ENCODE measurements at regions not wholly inside any gene's neighbourhood (a gene's known extent, or its start where the extent isn't known, plus 50 kb on each side); places are given as distances from the start of the nearest gene placed in this dataset.

- Histone ChIP-seq H3K4me2 (ENCODE audit: unreplicated experiment) (no peak overlapping the region), H3K9me2 (ENCODE audit: insufficient read depth) (no peaks in the 10 kb centered on the region), H4K20me1 (ENCODE audit: insufficient read depth) (no peaks in the 10 kb centered on the region), H3K27me3 (replicated peaks; ENCODE audit: insufficient read depth) (no peaks in the 10 kb centered on the region), H3K27ac (peak overlapping the region; percentile 48), H3K36me3 (ENCODE audit: low read depth) (no peaks in the 10 kb centered on the region), H3F3A (ENCODE audit: insufficient read depth) (peaks cover 38% of the 10 kb centered on the region), H3K79me2 (ENCODE audit: insufficient read depth) (no peaks in the 10 kb centered on the region), H3K4me1 (ENCODE audit: insufficient read depth) (peaks cover 70% of the 10 kb centered on the region), H3K4me3 (no peak overlapping the region), H2AFZ (no peak overlapping the region), H3K9ac (peak overlapping the region; percentile 0; the same call in 1 of the 2 replicates), H3K9me3 (ENCODE audit: low read depth) (no peaks in the 10 kb centered on the region)
- in situ Hi-C loops (cut with MboI), result no loop called here
- WGBS, 2 experiments (ENCODE audit: low coverage in 1 of 2, low lambda C conversion rate in 2 of 2, missing lambda C conversion rate in 2 of 2), result 95 to 98% methylated on average over 5 of the region's 5 CpGs
- DNase-seq, result no peak
- TF ChIP-seq EZH2phosphoT487 (IDR thresholded peaks at IDR 0.05; ENCODE audit: insufficient read depth, low read depth), result no peak
- TF ChIP-seq EZH2 (IDR thresholded peaks at IDR 0.05; ENCODE audit: insufficient read depth, poor library complexity, severe bottlenecking), result no peak
Observed at GRCh38 chr14:61106271-61106958, 125.4 kb downstream of the SLC38A6 start.

- Histone ChIP-seq H3F3A (ENCODE audit: insufficient read depth) (peaks cover 38% of the 10 kb centered on the region), H3K79me2 (ENCODE audit: insufficient read depth) (no peaks in the 10 kb centered on the region), H3K4me2 (ENCODE audit: unreplicated experiment) (peak overlapping the region; percentile 55), H3K9me3 (ENCODE audit: low read depth) (no peaks in the 10 kb centered on the region), H2AFZ (peak overlapping the region; percentile 63), H3K9ac (peak overlapping the region; percentile 73), H3K27me3 (replicated peaks; ENCODE audit: insufficient read depth) (no peaks in the 10 kb centered on the region), H3K4me1 (ENCODE audit: insufficient read depth) (peaks cover 62% of the 10 kb centered on the region), H3K9me2 (ENCODE audit: insufficient read depth) (no peaks in the 10 kb centered on the region), H3K36me3 (ENCODE audit: low read depth) (no peaks in the 10 kb centered on the region), H3K27ac (peak overlapping the region; percentile 95), H4K20me1 (ENCODE audit: insufficient read depth) (no peaks in the 10 kb centered on the region), H3K4me3 (no peak overlapping the region)
- no peak for TF ChIP-seq EZH2phosphoT487 (IDR thresholded peaks at IDR 0.05; ENCODE audit: insufficient read depth, low read depth)
- no peak for TF ChIP-seq EZH2 (IDR thresholded peaks at IDR 0.05; ENCODE audit: insufficient read depth, poor library complexity, severe bottlenecking)
- WGBS, 2 experiments (ENCODE audit: low coverage in 1 of 2, low lambda C conversion rate in 2 of 2, missing lambda C conversion rate in 2 of 2), result 56 to 62% methylated on average over 3 of the region's 3 CpGs
- in situ Hi-C loops (cut with MboI), result no loop called here
- DNase-seq, result no peak
Observed at GRCh38 chr14:61104358-61104757, 123.3 kb downstream of the SLC38A6 start.

GRCh38 chr14:61103541-61104339, 122.7 kb downstream of the SLC38A6 start:
- WGBS, 2 experiments (ENCODE audit: low coverage in 1 of 2, low lambda C conversion rate in 2 of 2, missing lambda C conversion rate in 2 of 2), result 2 to 3% methylated on average over 11 of the region's 11 CpGs
- Histone ChIP-seq H3K9me2 (ENCODE audit: insufficient read depth) (no peaks in the 10 kb centered on the region), H3K9ac (peak overlapping the region; percentile 73), H3K27me3 (replicated peaks; ENCODE audit: insufficient read depth) (no peaks in the 10 kb centered on the region), H3K36me3 (ENCODE audit: low read depth) (no peaks in the 10 kb centered on the region), H3F3A (ENCODE audit: insufficient read depth) (peaks cover 38% of the 10 kb centered on the region), H3K4me3 (peak overlapping the region; percentile 21; the same call in 1 of the 2 replicates), H3K4me1 (ENCODE audit: insufficient read depth) (peaks cover 56% of the 10 kb centered on the region), H2AFZ (peak overlapping the region; percentile 63), H3K4me2 (ENCODE audit: unreplicated experiment) (peak overlapping the region; percentile 55), H4K20me1 (ENCODE audit: insufficient read depth) (no peaks in the 10 kb centered on the region), H3K79me2 (ENCODE audit: insufficient read depth) (no peaks in the 10 kb centered on the region), H3K27ac (peak overlapping the region; percentile 95), H3K9me3 (ENCODE audit: low read depth) (no peaks in the 10 kb centered on the region)
- in situ Hi-C loops (cut with MboI), result no loop called here
- DNase-seq, result peak; percentile 97
- TF ChIP-seq EZH2 (IDR thresholded peaks at IDR 0.05; ENCODE audit: insufficient read depth, poor library complexity, severe bottlenecking) (no peak), EZH2phosphoT487 (IDR thresholded peaks at IDR 0.05; ENCODE audit: insufficient read depth, low read depth) (no peak)

- H3K9ac ChIP-seq, result peak overlapping the region; percentile 73
- H3K36me3 ChIP-seq (ENCODE audit: low read depth), result no peaks in the 10 kb centered on the region
- no peaks in the 10 kb centered on the region for H3K9me3 ChIP-seq (ENCODE audit: low read depth)
- DNase-seq, result peak; percentile 2
- H3K27ac ChIP-seq, result peak overlapping the region; percentile 95
- 81 to 87% methylated on average over 10 of the region's 10 CpGs for WGBS, 2 experiments (ENCODE audit: low coverage in 1 of 2, low lambda C conversion rate in 2 of 2, missing lambda C conversion rate in 2 of 2)
- 0 out of 2 replicates have a peak overlapping the region, but pooled peaks have one; percentile 21 for H3K4me3 ChIP-seq
- H4K20me1 ChIP-seq (ENCODE audit: insufficient read depth), result no peaks in the 10 kb centered on the region
- peak overlapping the region; percentile 63 for H2AFZ ChIP-seq
- in situ Hi-C loops (cut with MboI), result no loop called here
- H3K4me1 ChIP-seq (ENCODE audit: insufficient read depth), result peaks cover 47% of the 10 kb centered on the region
- H3K4me2 ChIP-seq (ENCODE audit: unreplicated experiment), result peak overlapping the region; percentile 55
- TF ChIP-seq EZH2 (IDR thresholded peaks at IDR 0.05; ENCODE audit: insufficient read depth, poor library complexity, severe bottlenecking), result no peak
- TF ChIP-seq EZH2phosphoT487 (IDR thresholded peaks at IDR 0.05; ENCODE audit: insufficient read depth, low read depth), result no peak
- no peaks in the 10 kb centered on the region for H3K9me2 ChIP-seq (ENCODE audit: insufficient read depth)
- no peaks in the 10 kb centered on the region for H3K27me3 ChIP-seq (replicated peaks; ENCODE audit: insufficient read depth)
- H3F3A ChIP-seq (ENCODE audit: insufficient read depth), result peaks cover 38% of the 10 kb centered on the region
- H3K79me2 ChIP-seq (ENCODE audit: insufficient read depth), result no peaks in the 10 kb centered on the region
Observed at GRCh38 chr14:61102549-61103466, 121.8 kb downstream of the SLC38A6 start.

Measured in GM23248 (cell line).